Naive thymus-derived CD4-positive, alpha-beta T cell (primary cell): ENCODE measurements at regions not wholly inside any gene's neighbourhood (a gene's known extent, or its start where the extent isn't known, plus 50 kb on each side); places are given as distances from the start of the nearest gene placed in this dataset.

ENCODE experiments used
- ATAC-seq: fragments of 150-1000 bp; cut with Tn5 transposase; 2 replicates; pipeline ENCODE4 v1.10.0; 2021; ENCODE audit warnings: mild to moderate bottlenecking, moderate library complexity
- CTCF ChIA-PET: fragments of 350-600 bp; sonication (Branson Sonifier 250); formaldehyde crosslinking; loops from one replicate; lab custom pipeline; 2021; ENCODE audit warnings: antibody characterized with exemption; lab: Charles Lee
- POLR2A ChIA-PET: fragments of 350-600 bp; sonication (Branson Sonifier 250); formaldehyde crosslinking; loops from one replicate; lab custom pipeline; 2021; ENCODE audit warnings: antibody characterized with exemption, inconsistent platforms; lab: Charles Lee
- DNase-seq, 9 donors: peaks; one replicate each; pipeline versions ENCODE4 v3.0.0 to v3.0.0-alpha.2; 2020 to 2022; ENCODE audit warnings: mixed read lengths in 1 of 9
- H3K27ac ChIP-seq: one replicate; pipeline ENCODE4 v1.7.0; 2013; ENCODE audit warnings: mild to moderate bottlenecking, low read depth, low read length, moderate library complexity
- H3K27me3 ChIP-seq, 2 donors: one replicate each; pipeline ENCODE4 v1.7.0; 2013; ENCODE audit warnings: low read length in 2 of 2, mild to moderate bottlenecking in 2 of 2, moderate library complexity in 2 of 2; ENCODE audit not compliant: control insufficient read depth in 2 of 2, insufficient read depth in 2 of 2
- H3K36me3 ChIP-seq, 3 experiments: 1 replicate in 2 of 3; 2 replicates in 1 of 3; pipeline ENCODE4 v1.7.0; 2013; ENCODE audit warnings: low read length in 3 of 3, mild to moderate bottlenecking in 3 of 3, moderate library complexity in 1 of 3; ENCODE audit not compliant: insufficient read depth in 3 of 3, control insufficient read depth in 2 of 3
- H3K4me1 ChIP-seq, 2 donors: one replicate each; pipeline ENCODE4 v1.7.0; 2013; ENCODE audit warnings: low read length in 2 of 2, mild to moderate bottlenecking in 2 of 2, moderate library complexity in 1 of 2; ENCODE audit not compliant: control insufficient read depth in 2 of 2, insufficient read depth in 2 of 2
- H3K4me3 ChIP-seq: 2 replicates; pipeline ENCODE4 v1.7.0; 2013; ENCODE audit warnings: mild to moderate bottlenecking, low read length
- H3K9me3 ChIP-seq, 3 experiments: 1 replicate in 2 of 3; 2 replicates in 1 of 3; pipeline ENCODE4 v1.7.0; 2013; ENCODE audit warnings: low read length in 3 of 3; ENCODE audit not compliant: control insufficient read depth in 2 of 3
- H3K27ac Mint-ChIP-seq, 9 donors: one replicate each; pipeline ENCODE4 v1.8.0; 2020 to 2022; ENCODE audit warnings: mixed read lengths in 9 of 9, mild to moderate bottlenecking in 8 of 9, moderate library complexity in 5 of 9, inconsistent platforms in 2 of 9
- H3K27me3 Mint-ChIP-seq, 5 donors: one replicate each; pipeline ENCODE4 v1.8.0; 2021 to 2022; ENCODE audit warnings: mixed read lengths in 5 of 5, mild to moderate bottlenecking in 1 of 5
- H3K36me3 Mint-ChIP-seq, 5 donors: one replicate each; pipeline ENCODE4 v1.8.0; 2020 to 2022; ENCODE audit warnings: mixed read lengths in 5 of 5, mild to moderate bottlenecking in 3 of 5, inconsistent platforms in 1 of 5
- H3K4me1 Mint-ChIP-seq, 7 donors: one replicate each; pipeline ENCODE4 v1.8.0; 2020 to 2022; ENCODE audit warnings: mixed read lengths in 7 of 7, mild to moderate bottlenecking in 3 of 7, inconsistent platforms in 1 of 7
- H3K4me3 Mint-ChIP-seq, 10 donors: one replicate each; pipeline ENCODE4 v1.8.0; 2020 to 2022; ENCODE audit warnings: mild to moderate bottlenecking in 10 of 10, mixed read lengths in 10 of 10, moderate library complexity in 6 of 10, inconsistent platforms in 2 of 10
- H3K9me3 Mint-ChIP-seq, 11 donors: one replicate each; pipeline ENCODE4 v1.8.0; 2020 to 2022; ENCODE audit warnings: mixed read lengths in 11 of 11, mild to moderate bottlenecking in 4 of 11, inconsistent platforms in 1 of 11, moderate library complexity in 1 of 11
- intact Hi-C, 2 donors: fragments of 100-400 bp; cut with micrococcal nuclease; formaldehyde crosslinking; loops; one replicate each; pipeline ENCODE4 v1.15.1; 2023

- no peak overlapping the region for H3K27ac Mint-ChIP-seq
- DNase-seq, result no peak
- no peaks in the 10 kb centered on the region for H3K36me3 ChIP-seq
- H3K9me3 Mint-ChIP-seq, result peaks cover 6 to 52% (median 8%) of the 10 kb centered on the region in 11 donors
- H3K27me3 ChIP-seq, result no peaks in the 10 kb centered on the region
- H3K4me1 ChIP-seq, result no peaks in the 10 kb centered on the region
- H3K27me3 Mint-ChIP-seq, result peaks cover 6 to 49% (median 22%) of the 10 kb centered on the region in 5 donors
- no peak for ATAC-seq
- ChIA-PET CTCF (no interaction called here), POLR2A (no interaction called here)
- H3K4me3 ChIP-seq, result no peak overlapping the region
- peaks cover 0 to 6% (median 0%) of the 10 kb centered on the region in 5 donors for H3K36me3 Mint-ChIP-seq
- intact Hi-C loops, result no loop called here
- no peaks in the 10 kb centered on the region for H3K9me3 ChIP-seq
- H3K4me1 Mint-ChIP-seq, result peaks cover 0 to 4% (median 0%) of the 10 kb centered on the region in 7 donors
- H3K4me3 Mint-ChIP-seq, result no peak overlapping the region
- no peak overlapping the region for H3K27ac ChIP-seq
Measured at GRCh38 chr12:119258556-119258955, 76.0 kb upstream of the CCDC60 start.

GRCh38 chr12:119259484-119259883, 75.0 kb upstream of the CCDC60 start:
- no peak overlapping the region for H3K4me3 ChIP-seq
- H3K4me1 Mint-ChIP-seq, result peaks cover 0 to 4% (median 0%) of the 10 kb centered on the region in 7 donors
- ATAC-seq, result no peak
- H3K27ac ChIP-seq, result no peak overlapping the region
- H3K9me3 ChIP-seq, result no peaks in the 10 kb centered on the region
- no peak overlapping the region for H3K4me3 Mint-ChIP-seq
- intact Hi-C loops, result no loop called here
- no peaks in the 10 kb centered on the region for H3K27me3 ChIP-seq
- H3K9me3 Mint-ChIP-seq, result peaks cover 7 to 60% (median 9%) of the 10 kb centered on the region in 11 donors
- H3K36me3 Mint-ChIP-seq, result peaks cover 0 to 6% (median 0%) of the 10 kb centered on the region in 5 donors
- no peak overlapping the region for H3K27ac Mint-ChIP-seq
- peaks cover 6 to 55% (median 22%) of the 10 kb centered on the region in 5 donors for H3K27me3 Mint-ChIP-seq
- H3K4me1 ChIP-seq, result no peaks in the 10 kb centered on the region
- no peak for DNase-seq
- no peaks in the 10 kb centered on the region for H3K36me3 ChIP-seq
- POLR2A ChIA-PET, result no interaction called here
- CTCF ChIA-PET, result interaction anchor here (0.7 kb wide), 1 partner anchor 51 kb away, joined by 4 read pairs; no protein-coding TSS in a partner anchor

- Mint-ChIP-seq H3K27ac (no peak overlapping the region), H3K4me3 (no peak overlapping the region), H3K27me3 (peaks cover 6 to 47% (median 21%) of the 10 kb centered on the region in 5 donors), H3K4me1 (peaks cover 0 to 4% (median 0%) of the 10 kb centered on the region in 7 donors), H3K36me3 (peaks cover 0 to 3% (median 0%) of the 10 kb centered on the region in 5 donors), H3K9me3 (peaks cover 6 to 61% (median 16%) of the 10 kb centered on the region in 11 donors)
- CTCF ChIA-PET, result no interaction called here
- no peaks in the 10 kb centered on the region for H3K4me1 ChIP-seq
- no peaks in the 10 kb centered on the region for H3K27me3 ChIP-seq
- POLR2A ChIA-PET, result no interaction called here
- no peak for DNase-seq
- intact Hi-C loops, result no loop called here
- no peaks in the 10 kb centered on the region for H3K36me3 ChIP-seq
- peaks cover 0 to 2% (median 0%) of the 10 kb centered on the region in 3 experiments for H3K9me3 ChIP-seq
- ATAC-seq, result no peak
- H3K27ac ChIP-seq, result no peak overlapping the region
- no peak overlapping the region for H3K4me3 ChIP-seq
Measured at GRCh38 chr12:119262388-119262787, 72.1 kb upstream of the CCDC60 start.

- Histone ChIP-seq H3K27me3 (no peaks in the 10 kb centered on the region), H3K4me3 (no peak overlapping the region), H3K36me3 (no peaks in the 10 kb centered on the region), H3K4me1 (no peaks in the 10 kb centered on the region), H3K27ac (no peak overlapping the region), H3K9me3 (peaks cover 0 to 2% (median 0%) of the 10 kb centered on the region in 3 experiments)
- Mint-ChIP-seq H3K9me3 (peaks cover 9 to 62% (median 18%) of the 10 kb centered on the region in 11 donors), H3K27ac (no peak overlapping the region), H3K27me3 (peaks cover 3 to 40% (median 15%) of the 10 kb centered on the region in 5 donors), H3K4me1 (peaks cover 0 to 4% (median 0%) of the 10 kb centered on the region in 7 donors), H3K4me3 (no peak overlapping the region), H3K36me3 (peaks cover 0 to 3% (median 0%) of the 10 kb centered on the region in 5 donors)
- ATAC-seq, result no peak
- ChIA-PET CTCF (no interaction called here), POLR2A (no interaction called here)
- no peak for DNase-seq
- intact Hi-C loops, result no loop called here
Measured at GRCh38 chr12:119263466-119263865, 71.1 kb upstream of the CCDC60 start.

- Mint-ChIP-seq H3K4me3 (no peak overlapping the region), H3K4me1 (no peaks in the 10 kb centered on the region), H3K27ac (no peak overlapping the region), H3K27me3 (peaks cover 0 to 20% (median 15%) of the 10 kb centered on the region in 5 donors), H3K9me3 (peaks cover 9 to 71% (median 21%) of the 10 kb centered on the region in 11 donors), H3K36me3 (no peaks in the 10 kb centered on the region)
- H3K4me1 ChIP-seq, result no peaks in the 10 kb centered on the region
- ChIA-PET CTCF (no interaction called here), POLR2A (no interaction called here)
- no peak for ATAC-seq
- no peak for DNase-seq
- intact Hi-C loops, result no loop called here
- H3K4me3 ChIP-seq, result no peak overlapping the region
- H3K9me3 ChIP-seq, result peaks cover 0 to 2% (median 0%) of the 10 kb centered on the region in 3 experiments
- no peaks in the 10 kb centered on the region for H3K36me3 ChIP-seq
- H3K27ac ChIP-seq, result no peak overlapping the region
- H3K27me3 ChIP-seq, result no peaks in the 10 kb centered on the region
Measured at GRCh38 chr12:119266963-119267362, 67.6 kb upstream of the CCDC60 start.

GRCh38 chr12:119274636-119275065, 59.9 kb upstream of the CCDC60 start:
- Histone ChIP-seq H3K27ac (no peak overlapping the region), H3K9me3 (no peaks in the 10 kb centered on the region), H3K27me3 (no peaks in the 10 kb centered on the region), H3K4me3 (no peak overlapping the region), H3K36me3 (no peaks in the 10 kb centered on the region), H3K4me1 (no peaks in the 10 kb centered on the region)
- no peak overlapping the region for H3K4me3 Mint-ChIP-seq
- no peaks in the 10 kb centered on the region for H3K4me1 Mint-ChIP-seq
- DNase-seq (no peak), ATAC-seq (no peak)
- H3K9me3 Mint-ChIP-seq, result peaks cover 0 to 18% (median 5%) of the 10 kb centered on the region in 11 donors
- ChIA-PET POLR2A (no interaction called here), CTCF (no interaction called here)
- H3K27ac Mint-ChIP-seq, result no peak overlapping the region
- peaks cover 0 to 9% (median 6%) of the 10 kb centered on the region in 5 donors for H3K27me3 Mint-ChIP-seq
- no peaks in the 10 kb centered on the region for H3K36me3 Mint-ChIP-seq
- intact Hi-C loops, result no loop called here

- CTCF ChIA-PET, result no interaction called here
- no peak for ATAC-seq
- Mint-ChIP-seq H3K4me1 (no peaks in the 10 kb centered on the region), H3K27me3 (peaks cover 0 to 15% (median 0%) of the 10 kb centered on the region in 5 donors), H3K36me3 (no peaks in the 10 kb centered on the region), H3K4me3 (no peak overlapping the region), H3K9me3 (peaks cover 0 to 7% (median 0%) of the 10 kb centered on the region in 11 donors), H3K27ac (no peak overlapping the region)
- intact Hi-C loops, result no loop called here
- Histone ChIP-seq H3K36me3 (no peaks in the 10 kb centered on the region), H3K27ac (no peak overlapping the region), H3K27me3 (no peaks in the 10 kb centered on the region), H3K4me1 (no peaks in the 10 kb centered on the region), H3K9me3 (no peaks in the 10 kb centered on the region), H3K4me3 (no peak overlapping the region)
- POLR2A ChIA-PET, result no interaction called here
- DNase-seq, result no peak
Measured at GRCh38 chr12:119283310-119283709, 51.2 kb upstream of the CCDC60 start.
